GM19397 (cell line): ENCODE measurements at regions not wholly inside any gene's neighbourhood (a gene's known extent, or its start where the extent isn't known, plus 50 kb on each side); places are given as distances from the start of the nearest gene placed in this dataset.
"Not testable (repeated sequence)": the region's sequence is repeated elsewhere in the genome, so short reads cannot be mapped to it uniquely, and the experiment has no call there.

Experiments
- ATAC-seq: cut with Tn5 transposase; IDR thresholded peaks from one replicate; pipeline ENCODE4 v1.9.1; 2021; ENCODE audit warnings: mild to moderate bottlenecking, moderate library complexity; ENCODE audit not compliant: unreplicated experiment

- not testable (repeated sequence) for ATAC-seq
Measured at GRCh38 chr2:87593784-87594610, 153.9 kb upstream of the PLGLB2 start.

DNA sequence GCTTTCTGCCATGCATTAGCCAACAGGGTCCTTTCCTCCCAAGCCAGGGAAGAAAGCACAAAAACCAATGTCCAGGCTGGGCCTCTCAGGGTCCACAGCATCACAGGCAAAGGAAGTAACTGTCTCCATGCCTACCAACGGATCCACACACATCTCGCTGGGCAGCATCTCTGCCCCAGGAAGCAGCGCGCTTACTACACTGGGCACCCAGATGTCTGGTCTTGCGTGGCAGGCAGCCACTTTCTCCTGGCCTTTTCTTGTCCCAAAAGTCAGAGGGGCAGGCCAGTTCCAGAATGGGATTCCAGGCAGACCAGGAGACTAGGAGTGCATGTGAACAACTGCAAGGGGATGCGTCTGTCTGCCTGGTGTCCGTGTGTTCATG is 153.3 kb upstream of the PLGLB2 start:
- ATAC-seq = not testable (repeated sequence)

GRCh38 chr2:87595017-87595416 is 152.9 kb upstream of the PLGLB2 start:
- ATAC-seq = not testable (repeated sequence)

DNA sequence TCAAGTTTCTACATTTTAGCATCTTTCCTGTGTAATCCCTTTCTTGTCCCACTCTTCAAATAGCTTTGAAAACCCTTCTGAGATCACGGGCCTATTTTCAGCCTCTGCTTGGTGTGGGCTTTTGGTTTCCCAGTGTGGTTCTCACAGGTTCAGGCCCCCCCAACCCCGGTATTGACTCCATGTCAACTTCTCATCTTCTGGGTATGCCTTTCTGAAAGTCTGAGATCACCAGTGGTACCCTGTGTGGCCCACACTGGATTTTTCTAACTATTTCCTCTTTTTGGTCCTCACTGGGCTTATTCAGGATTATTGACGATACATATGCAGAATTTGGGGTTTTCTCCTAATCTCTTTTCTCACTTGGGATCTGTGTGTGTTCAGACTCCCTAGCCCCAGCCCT is 146.9 kb upstream of the PLGLB2 start:
- not testable (repeated sequence) for ATAC-seq

- not testable (repeated sequence) for ATAC-seq
Measured at GRCh38 chr2:87602118-87602517, 145.8 kb upstream of the PLGLB2 start.

- ATAC-seq = not testable (repeated sequence)
Measured at GRCh38 chr2:87602728-87603127, 145.2 kb upstream of the PLGLB2 start.

DNA sequence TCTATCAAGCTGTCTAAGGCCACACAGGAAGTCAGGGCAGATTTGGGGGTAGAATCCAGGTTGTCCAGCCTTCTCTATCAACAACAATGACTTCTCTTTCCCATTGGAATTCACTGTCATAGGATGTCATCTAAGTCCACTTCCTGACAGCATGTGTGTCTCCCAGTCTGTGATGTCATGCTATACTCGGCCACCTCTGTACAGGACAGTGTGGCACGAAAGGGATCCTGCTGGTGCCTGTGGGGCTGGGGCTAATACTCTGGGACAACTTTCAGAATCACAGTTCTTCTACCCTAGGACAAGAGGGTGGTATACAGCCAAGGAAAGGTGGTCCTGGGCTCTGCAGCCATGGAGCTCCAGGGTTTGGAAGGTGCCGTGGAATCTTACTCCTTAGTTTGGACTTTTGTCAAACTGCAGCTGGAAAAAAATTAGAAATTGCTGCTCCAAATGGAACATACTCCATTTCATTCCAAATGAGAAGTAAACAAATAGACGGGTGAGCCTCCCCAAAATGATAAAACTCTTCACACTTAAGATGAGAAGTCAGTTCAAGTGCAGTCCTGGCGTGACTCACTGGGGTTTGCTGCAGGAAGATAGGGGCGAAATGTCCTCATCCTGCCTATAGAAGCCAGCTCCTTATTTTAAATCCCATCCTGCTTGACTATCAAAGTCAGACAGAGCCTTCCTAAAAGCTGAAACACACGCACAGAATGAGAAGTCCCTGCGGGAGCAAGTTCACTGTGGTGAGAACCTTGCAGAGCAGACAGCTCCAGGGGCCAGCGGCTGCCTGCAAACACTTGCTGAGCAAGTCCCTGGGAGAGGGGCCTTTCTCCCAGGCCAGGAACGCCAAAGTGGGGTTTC is 144.2 kb upstream of the PLGLB2 start:
- ATAC-seq = not testable (repeated sequence)

DNA sequence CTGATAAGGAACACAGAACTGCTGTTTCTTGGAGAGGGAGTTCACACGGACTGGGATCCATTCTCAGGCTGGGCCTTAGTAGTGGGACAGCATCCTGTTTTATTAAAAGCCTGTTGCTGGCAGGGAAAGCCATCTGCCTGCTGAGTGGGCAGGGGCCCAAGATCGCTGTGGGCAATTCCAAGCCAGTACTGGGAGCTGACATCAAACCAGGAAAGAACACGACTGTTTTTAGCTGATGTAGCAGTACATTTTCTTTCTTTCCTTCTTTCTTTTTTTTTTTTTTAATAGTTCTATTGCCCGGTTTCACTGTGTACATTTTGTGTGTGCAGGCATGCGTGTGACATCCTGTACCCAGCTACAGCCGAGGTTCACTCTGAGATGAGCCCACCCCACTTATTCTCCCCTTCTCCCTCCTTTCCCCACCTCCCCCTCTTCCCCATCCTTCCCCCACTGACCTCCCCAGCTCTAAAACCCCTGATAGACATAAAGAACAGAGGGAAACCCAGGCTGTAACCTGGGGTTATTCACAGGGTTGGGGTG is 143.5 kb upstream of the PLGLB2 start:
- ATAC-seq = not testable (repeated sequence)

- not testable (repeated sequence) for ATAC-seq
Measured at GRCh38 chr2:87604980-87605379, 142.9 kb upstream of the PLGLB2 start.

DNA sequence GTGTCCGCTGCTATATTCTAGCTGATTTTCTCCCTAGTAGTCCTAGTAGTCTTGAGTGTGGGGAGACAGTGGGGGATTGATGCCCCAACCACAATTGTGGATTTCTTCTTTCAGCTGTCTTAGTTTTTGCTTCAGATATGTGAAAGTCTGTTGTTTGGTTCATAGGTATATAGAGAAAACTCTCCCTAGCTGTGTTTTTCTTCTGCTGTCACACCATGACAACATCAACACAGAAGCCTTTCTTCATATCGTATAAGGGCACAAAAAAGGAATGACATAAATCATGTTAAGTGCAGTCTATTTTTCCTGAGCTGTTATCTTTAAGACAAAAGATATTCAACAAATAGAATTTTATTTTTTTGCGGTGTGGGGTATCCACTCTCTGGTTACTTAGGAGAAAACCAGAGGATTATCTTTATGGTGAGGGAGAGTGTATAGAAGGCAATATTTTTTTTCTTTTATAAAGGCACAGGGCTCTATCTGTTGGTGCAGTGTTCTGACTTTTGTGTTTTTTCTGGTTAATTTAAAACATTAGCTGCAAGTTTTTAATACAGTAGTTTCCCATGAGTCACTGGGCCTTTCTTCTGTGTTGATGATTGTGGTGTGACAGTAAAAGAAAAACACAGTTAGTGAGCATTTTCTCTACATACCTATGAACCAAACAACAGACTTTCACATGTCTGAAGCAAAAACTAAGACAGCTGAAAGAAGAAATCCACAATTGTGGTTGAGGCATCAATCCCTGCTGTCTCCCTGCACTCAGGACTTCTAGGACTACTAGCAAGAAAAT is 139.3 kb upstream of the PLGLB2 start:
- ATAC-seq = not testable (repeated sequence)

GRCh38 chr2:87610974-87611373 is 136.9 kb upstream of the PLGLB2 start:
- ATAC-seq = not testable (repeated sequence)

DNA sequence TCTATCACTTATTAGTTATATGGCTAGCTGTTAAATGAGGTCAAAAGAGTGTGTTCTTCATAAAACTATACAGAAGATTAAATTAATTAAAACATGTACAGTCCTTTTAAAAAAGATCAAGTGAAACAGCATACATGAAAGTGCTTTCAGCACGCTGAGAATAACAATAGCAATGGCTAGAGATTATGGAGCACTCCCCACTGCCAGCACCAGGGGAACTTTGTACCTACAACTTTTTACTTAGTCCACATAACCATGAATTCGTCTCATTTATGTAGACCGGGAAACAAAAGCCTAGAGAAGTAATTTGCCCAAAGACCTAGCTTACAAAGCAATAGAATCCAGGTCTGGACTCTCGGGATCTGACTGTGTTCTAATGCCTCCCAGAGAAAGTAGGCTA is 136.5 kb upstream of the PLGLB2 start:
- ATAC-seq = not testable (repeated sequence)

DNA sequence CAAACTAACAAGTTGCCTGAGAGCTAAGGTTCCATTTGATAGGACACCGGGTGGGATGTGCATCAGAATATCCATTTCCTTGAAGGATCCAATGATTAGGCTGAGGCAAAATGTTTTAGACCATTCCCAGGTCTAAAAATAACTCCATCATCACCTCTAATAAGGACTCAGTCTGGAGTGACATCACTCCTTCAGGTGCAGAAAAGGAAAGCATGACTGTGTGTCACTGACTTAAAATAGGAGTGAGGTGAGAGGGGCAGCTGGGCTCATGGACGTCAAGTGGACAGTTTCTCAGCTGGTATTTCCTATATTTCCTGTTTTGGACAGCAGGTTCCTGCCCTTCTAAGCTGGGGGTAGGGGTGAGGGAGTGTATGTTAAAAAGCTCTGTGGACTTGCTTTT is 135.9 kb upstream of the PLGLB2 start:
- ATAC-seq = not testable (repeated sequence)

DNA sequence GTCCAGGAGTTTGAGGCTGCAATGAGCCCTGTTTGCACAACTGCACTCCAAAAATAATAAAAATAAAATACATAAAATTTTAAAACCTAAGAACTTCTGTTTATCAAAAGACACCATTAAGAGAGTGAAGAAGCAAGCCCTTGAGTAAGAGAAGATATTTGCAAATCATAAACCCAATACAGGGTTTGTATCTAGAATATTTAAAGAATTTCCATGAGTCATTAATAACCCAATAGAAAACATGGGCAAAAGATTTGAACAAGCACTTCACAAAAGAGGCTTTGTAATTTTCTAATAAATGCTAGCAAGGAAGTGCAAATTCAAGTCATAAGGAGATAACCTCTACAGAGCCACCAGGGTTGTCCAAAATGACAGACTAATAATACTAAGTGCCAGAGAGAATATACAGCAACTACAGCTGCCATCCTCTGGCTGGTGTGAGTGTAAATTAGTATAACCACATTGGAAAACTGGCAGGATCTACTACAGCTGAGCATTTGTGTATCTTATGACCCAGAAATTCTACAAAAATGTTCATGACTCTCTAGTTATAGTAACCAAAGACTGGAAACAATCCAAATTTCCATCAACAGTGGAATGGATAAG is 133.0 kb upstream of the PLGLB2 start:
- not testable (repeated sequence) for ATAC-seq

- not testable (repeated sequence) for ATAC-seq
Measured at GRCh38 chr2:87619121-87619520, 128.8 kb upstream of the PLGLB2 start.

GRCh38 chr2:87621139-87621538 is 126.7 kb upstream of the PLGLB2 start:
- ATAC-seq = not testable (repeated sequence)

DNA sequence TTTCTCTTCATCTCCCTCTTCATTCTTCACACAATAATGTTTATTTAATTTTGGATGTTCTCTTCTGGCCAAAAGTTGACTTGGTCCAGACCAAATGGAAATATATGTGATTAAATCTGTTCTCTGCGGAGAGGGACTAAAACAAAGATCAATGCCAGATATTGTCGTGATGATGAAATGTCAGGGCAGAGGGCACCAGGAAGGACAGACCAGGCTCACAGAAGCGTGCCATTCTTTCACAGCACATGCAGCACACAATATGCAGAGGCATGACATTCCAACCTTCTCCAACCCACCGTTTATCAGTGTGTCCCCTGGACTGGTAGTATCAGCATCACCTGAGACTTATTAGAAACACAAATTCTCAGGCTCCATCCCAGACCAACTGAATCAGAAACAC is 125.2 kb upstream of the PLGLB2 start:
- ATAC-seq = not testable (repeated sequence)

DNA sequence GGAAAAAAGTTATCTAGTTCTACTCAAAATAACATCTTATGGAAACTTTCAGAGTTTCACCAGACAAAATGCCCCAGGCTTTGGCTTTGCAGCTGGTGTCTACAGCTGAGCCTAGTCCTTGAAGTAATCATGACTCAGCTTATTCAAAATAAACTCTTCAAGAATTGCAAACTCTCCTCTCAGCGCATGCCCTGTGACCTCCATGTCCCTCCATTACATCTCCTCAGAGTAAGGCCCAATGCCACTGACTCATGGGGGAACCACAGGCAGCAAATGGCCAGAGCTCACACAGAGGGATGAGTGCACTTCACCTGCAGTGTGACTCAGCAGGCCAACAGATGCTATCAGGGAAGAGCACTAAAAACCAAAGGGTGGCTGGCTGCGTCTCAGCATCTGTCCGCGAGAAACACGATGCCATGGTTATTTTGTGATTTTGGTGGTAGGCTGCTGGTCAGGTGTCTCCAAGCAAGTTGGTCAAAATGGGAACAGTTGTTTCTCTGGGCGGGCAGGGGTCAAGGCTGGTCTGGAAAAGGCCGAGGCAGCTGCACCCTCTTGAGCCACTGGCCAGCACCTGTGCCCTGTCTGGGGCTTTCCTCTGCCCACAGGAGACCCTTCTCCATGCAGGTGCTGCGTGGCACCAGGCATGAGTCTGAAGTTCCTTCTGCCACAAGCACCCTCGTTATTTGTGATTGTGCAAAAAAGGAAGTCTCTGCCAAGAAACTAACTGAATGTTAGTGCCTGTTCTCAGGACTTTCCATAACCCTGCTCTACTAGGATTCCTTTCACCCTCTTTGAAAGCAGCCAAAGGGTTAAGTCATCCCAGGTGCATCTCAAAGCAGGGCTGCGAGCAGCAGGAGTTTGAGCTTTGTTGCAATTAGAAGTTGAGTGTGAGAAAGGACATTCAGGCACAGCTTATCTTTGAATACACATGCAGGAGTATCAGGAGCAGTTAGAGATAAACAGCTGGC is 118.1 kb upstream of the PLGLB2 start:
- not testable (repeated sequence) for ATAC-seq

DNA sequence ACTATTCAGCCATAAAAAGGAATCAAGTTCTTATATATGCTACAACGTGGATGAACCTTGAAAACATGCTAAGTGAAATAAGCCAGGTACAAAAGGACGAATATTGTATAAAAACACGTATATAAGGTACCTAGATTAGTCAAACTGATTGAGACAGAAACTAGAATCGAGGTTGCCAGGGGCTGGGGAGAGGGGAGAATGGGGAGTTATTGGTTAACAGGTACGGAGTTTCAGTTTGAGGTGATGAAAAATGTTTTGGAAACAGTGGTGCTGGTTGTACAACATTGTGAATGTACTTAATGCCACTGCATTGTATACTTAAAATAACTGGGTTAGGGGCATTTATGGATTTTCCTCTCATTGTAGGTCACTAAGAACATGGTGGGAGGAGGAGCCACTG is 117.0 kb upstream of the PLGLB2 start:
- not testable (repeated sequence) for ATAC-seq
